B cell (primary cell): ENCODE measurements at regions not wholly inside any gene's neighbourhood (a gene's known extent, or its start where the extent isn't known, plus 50 kb on each side); places are given as distances from the start of the nearest gene placed in this dataset.

Source experiments
- ATAC-seq: fragments of 200-7000 bp; cut with Tn5 transposase; one replicate; pipeline ENCODE4 v1.10.0; 2021; ENCODE audit warnings: low read depth, mild to moderate bottlenecking, moderate number of reproducible peaks, moderate library complexity
- CTCF ChIA-PET: fragments of 350-600 bp; sonication (Branson Sonifier 250); formaldehyde crosslinking; loops from one replicate; lab custom pipeline; 2021; ENCODE audit warnings: antibody characterized with exemption, inconsistent platforms; lab: Charles Lee
- POLR2A ChIA-PET: fragments of 350-600 bp; sonication (Branson Sonifier 250); formaldehyde crosslinking; loops from one replicate; lab custom pipeline; 2021; ENCODE audit warnings: antibody characterized with exemption; lab: Charles Lee
- DNase-seq: peaks from one replicate; pipeline ENCODE4 v3.0.0; 2013
- H2AFZ ChIP-seq: 2 replicates; pipeline ENCODE4 v1.6.1; 2012; ENCODE audit warnings: mild to moderate bottlenecking, low read depth, low read length; ENCODE audit not compliant: insufficient read depth, poor library complexity, severe bottlenecking
- H3K27ac ChIP-seq, 2 donors: 1 replicate in 1 of 2; 2 replicates in 1 of 2; pipeline ENCODE4 v1.5.1; 2012 to 2013; ENCODE audit warnings: low read length in 2 of 2, mild to moderate bottlenecking in 2 of 2, moderate library complexity in 1 of 2
- H3K27me3 ChIP-seq, 4 experiments: fragments of 200-600 bp in 1 of 4; sonication (generic) in 1 of 4; replicated peaks in 1 of 4; 1 replicate in 2 of 4; 2 replicates in 2 of 4; pipeline versions ENCODE4 v1.6.1 to v1.7.0; 2013 to 2016; ENCODE audit warnings: low read length in 3 of 4, mild to moderate bottlenecking in 2 of 4, mixed read lengths in 1 of 4, moderate library complexity in 1 of 4; ENCODE audit not compliant: insufficient read depth in 4 of 4, control insufficient read depth in 3 of 4; ENCODE audit errors: control extremely low read depth in 1 of 4
- H3K36me3 ChIP-seq, 2 experiments: replicated peaks in 1 of 2; 1 replicate in 1 of 2; 2 replicates in 1 of 2; pipeline versions ENCODE4 v1.6.1 to v1.7.1; 2013; ENCODE audit warnings: low read length in 1 of 2; ENCODE audit not compliant: insufficient read depth in 2 of 2, control insufficient read depth in 1 of 2; ENCODE audit errors: control extremely low read depth in 1 of 2, extremely low read depth in 1 of 2
- H3K4me1 ChIP-seq, 2 donors: fragments of 200-600 bp in 1 of 2; sonication (generic) in 1 of 2; 1 replicate in 1 of 2; 2 replicates in 1 of 2; pipeline versions ENCODE4 v1.5.1 to v1.6.1; 2013 to 2017; ENCODE audit warnings: low read length in 2 of 2; ENCODE audit not compliant: control insufficient read depth in 2 of 2, insufficient read depth in 2 of 2
- H3K4me2 ChIP-seq: replicated peaks from 2 replicates; pipeline ENCODE3; 2012; ENCODE audit warnings: mild to moderate bottlenecking, low read depth, low read length; ENCODE audit not compliant: poor library complexity, severe bottlenecking
- H3K4me3 ChIP-seq, 5 experiments: fragments of 200-600 bp in 1 of 5; sonication (generic) in 1 of 5; 1 replicate in 3 of 5; 2 replicates in 2 of 5; pipeline versions ENCODE4 v1.5.1 to v1.7.0; 2011 to 2016; ENCODE audit warnings: low read length in 4 of 5, mild to moderate bottlenecking in 4 of 5, low read depth in 2 of 5, control low read depth in 1 of 5, moderate library complexity in 1 of 5; ENCODE audit not compliant: insufficient read depth in 1 of 5; ENCODE audit errors: control extremely low read depth in 1 of 5, extremely low read depth in 1 of 5
- H3K79me2 ChIP-seq: fragments of 200-600 bp; sonication (generic); one replicate; pipeline ENCODE4 v1.6.0; 2016; ENCODE audit warnings: low read length; ENCODE audit not compliant: control insufficient read depth, insufficient read depth
- H3K9ac ChIP-seq: fragments of 200-600 bp; sonication (generic); 2 replicates; pipeline ENCODE4 v1.6.1; 2017; ENCODE audit warnings: mild to moderate bottlenecking, low read length, moderate library complexity
- H3K9me3 ChIP-seq, 3 donors: one replicate each; pipeline versions ENCODE4 v1.6.1 to v1.7.1; 2013; ENCODE audit warnings: low read length in 2 of 3; ENCODE audit not compliant: control insufficient read depth in 2 of 3, insufficient read depth in 1 of 3; ENCODE audit errors: control extremely low read depth in 1 of 3
- H4K20me1 ChIP-seq: 2 replicates; pipeline ENCODE4 v1.6.0; 2012; ENCODE audit warnings: mild to moderate bottlenecking, low read length; ENCODE audit not compliant: insufficient read depth, control insufficient read depth, poor library complexity, severe bottlenecking
- H3K27ac Mint-ChIP-seq: one replicate; pipeline ENCODE4 v1.8.0; 2021; ENCODE audit warnings: mixed read lengths
- H3K27me3 Mint-ChIP-seq: one replicate; pipeline ENCODE4 v1.8.0; 2021; ENCODE audit warnings: mixed read lengths
- H3K4me1 Mint-ChIP-seq: one replicate; pipeline ENCODE4 v1.8.0; 2021; ENCODE audit warnings: mixed read lengths
- H3K4me3 Mint-ChIP-seq: one replicate; pipeline ENCODE4 v1.8.0; 2021; ENCODE audit warnings: mixed read lengths
- H3K9me3 Mint-ChIP-seq: one replicate; pipeline ENCODE4 v1.8.0; 2022; ENCODE audit warnings: mixed read lengths; ENCODE audit not compliant: insufficient read depth
- EZH2 ChIP-seq: IDR thresholded peaks from 2 replicates; pipeline ENCODE4 v1.6.1; 2012; ENCODE audit warnings: borderline replicate concordance, low read depth, mild to moderate bottlenecking, moderate library complexity, low read length; ENCODE audit not compliant: insufficient read depth, poor library complexity, severe bottlenecking
- WGBS: methylation state at CpG from one replicate; pipeline ENCODE4 v1.1.5; 2013; ENCODE audit warnings: missing lambda C conversion rate; ENCODE audit not compliant: insufficient coverage; 5-methylcytosine and 5-hydroxymethylcytosine counted together
- intact Hi-C: fragments of 100-400 bp; cut with micrococcal nuclease; formaldehyde crosslinking; loops from one replicate; pipeline ENCODE4 v1.10.0; 2022
- TF ChIP-seq, protein P1 (sequence below): fragments of 200-600 bp; IDR thresholded peaks from one replicate; pipeline ENCODE4 v1.8.0; 2022; ENCODE audit warnings: antibody characterized with exemption, mild to moderate bottlenecking

- peaks cover 7 to 19% (median 18%) of the 10 kb centered on the region in 3 donors for H3K9me3 ChIP-seq
- no peak overlapping the region for H3K4me3 ChIP-seq
- Mint-ChIP-seq H3K27ac (no peak overlapping the region), H3K4me1 (no peaks in the 10 kb centered on the region), H3K4me3 (no peak overlapping the region), H3K27me3 (no peaks in the 10 kb centered on the region), H3K9me3 (peaks cover 10% of the 10 kb centered on the region)
- ChIA-PET POLR2A (no interaction called here), CTCF (no interaction called here)
- no peaks in the 10 kb centered on the region for H3K27me3 ChIP-seq
- no peaks in the 10 kb centered on the region for H3K4me1 ChIP-seq
- no peak overlapping the region for H2AFZ ChIP-seq
- no peaks in the 10 kb centered on the region for H3K79me2 ChIP-seq
- TF ChIP-seq, protein P1, sequence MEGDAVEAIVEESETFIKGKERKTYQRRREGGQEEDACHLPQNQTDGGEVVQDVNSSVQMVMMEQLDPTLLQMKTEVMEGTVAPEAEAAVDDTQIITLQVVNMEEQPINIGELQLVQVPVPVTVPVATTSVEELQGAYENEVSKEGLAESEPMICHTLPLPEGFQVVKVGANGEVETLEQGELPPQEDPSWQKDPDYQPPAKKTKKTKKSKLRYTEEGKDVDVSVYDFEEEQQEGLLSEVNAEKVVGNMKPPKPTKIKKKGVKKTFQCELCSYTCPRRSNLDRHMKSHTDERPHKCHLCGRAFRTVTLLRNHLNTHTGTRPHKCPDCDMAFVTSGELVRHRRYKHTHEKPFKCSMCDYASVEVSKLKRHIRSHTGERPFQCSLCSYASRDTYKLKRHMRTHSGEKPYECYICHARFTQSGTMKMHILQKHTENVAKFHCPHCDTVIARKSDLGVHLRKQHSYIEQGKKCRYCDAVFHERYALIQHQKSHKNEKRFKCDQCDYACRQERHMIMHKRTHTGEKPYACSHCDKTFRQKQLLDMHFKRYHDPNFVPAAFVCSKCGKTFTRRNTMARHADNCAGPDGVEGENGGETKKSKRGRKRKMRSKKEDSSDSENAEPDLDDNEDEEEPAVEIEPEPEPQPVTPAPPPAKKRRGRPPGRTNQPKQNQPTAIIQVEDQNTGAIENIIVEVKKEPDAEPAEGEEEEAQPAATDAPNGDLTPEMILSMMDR, result no peak
- TF ChIP-seq EZH2, result no peak
- WGBS, result no CpG with 5 or more reads among the region's 3 CpGs
- no peaks in the 10 kb centered on the region for H3K36me3 ChIP-seq
- intact Hi-C loops, result no loop called here
- DNase-seq (no peak), ATAC-seq (no peak)
- no peak overlapping the region for H3K27ac ChIP-seq
- no peaks in the 10 kb centered on the region for H4K20me1 ChIP-seq
- no peak overlapping the region for H3K9ac ChIP-seq
- H3K4me2 ChIP-seq, result no peak overlapping the region
These were observed 125.1 kb upstream of the VIPR2 start for GRCh38 chr7:159269745-159270144.

- no peak for ATAC-seq
- H3K4me2 ChIP-seq, result no peak overlapping the region
- no peaks in the 10 kb centered on the region for H3K4me1 ChIP-seq
- H3K4me3 Mint-ChIP-seq, result no peak overlapping the region
- intact Hi-C loops, result no loop called here
- no peaks in the 10 kb centered on the region for H3K36me3 ChIP-seq
- H3K79me2 ChIP-seq, result no peaks in the 10 kb centered on the region
- H3K9me3 ChIP-seq, result peaks cover 0 to 2% (median 0%) of the 10 kb centered on the region in 3 donors
- no peak overlapping the region for H3K27ac Mint-ChIP-seq
- no peak for TF ChIP-seq EZH2
- TF ChIP-seq, protein P1, result no peak
- no peaks in the 10 kb centered on the region for H3K27me3 ChIP-seq
- H3K9me3 Mint-ChIP-seq, result peaks cover 10% of the 10 kb centered on the region
- no peak overlapping the region for H2AFZ ChIP-seq
- H3K9ac ChIP-seq, result no peak overlapping the region
- ChIA-PET POLR2A (no interaction called here), CTCF (no interaction called here)
- DNase-seq, result no peak
- H3K27me3 Mint-ChIP-seq, result no peaks in the 10 kb centered on the region
- no peak overlapping the region for H3K27ac ChIP-seq
- H3K4me3 ChIP-seq, result no peak overlapping the region
- H4K20me1 ChIP-seq, result no peaks in the 10 kb centered on the region
- H3K4me1 Mint-ChIP-seq, result no peaks in the 10 kb centered on the region
These were observed 118.8 kb upstream of the VIPR2 start for GRCh38 chr7:159263430-159263829.
